GM19397 (cell line): ENCODE measurements at regions not wholly inside any gene's neighbourhood (a gene's known extent, or its start where the extent isn't known, plus 50 kb on each side); places are given as distances from the start of the nearest gene placed in this dataset.

Experiments
- ATAC-seq: cut with Tn5 transposase; IDR thresholded peaks from one replicate; pipeline ENCODE4 v1.9.1; 2021; ENCODE audit warnings: mild to moderate bottlenecking, moderate library complexity; ENCODE audit not compliant: unreplicated experiment

DNA sequence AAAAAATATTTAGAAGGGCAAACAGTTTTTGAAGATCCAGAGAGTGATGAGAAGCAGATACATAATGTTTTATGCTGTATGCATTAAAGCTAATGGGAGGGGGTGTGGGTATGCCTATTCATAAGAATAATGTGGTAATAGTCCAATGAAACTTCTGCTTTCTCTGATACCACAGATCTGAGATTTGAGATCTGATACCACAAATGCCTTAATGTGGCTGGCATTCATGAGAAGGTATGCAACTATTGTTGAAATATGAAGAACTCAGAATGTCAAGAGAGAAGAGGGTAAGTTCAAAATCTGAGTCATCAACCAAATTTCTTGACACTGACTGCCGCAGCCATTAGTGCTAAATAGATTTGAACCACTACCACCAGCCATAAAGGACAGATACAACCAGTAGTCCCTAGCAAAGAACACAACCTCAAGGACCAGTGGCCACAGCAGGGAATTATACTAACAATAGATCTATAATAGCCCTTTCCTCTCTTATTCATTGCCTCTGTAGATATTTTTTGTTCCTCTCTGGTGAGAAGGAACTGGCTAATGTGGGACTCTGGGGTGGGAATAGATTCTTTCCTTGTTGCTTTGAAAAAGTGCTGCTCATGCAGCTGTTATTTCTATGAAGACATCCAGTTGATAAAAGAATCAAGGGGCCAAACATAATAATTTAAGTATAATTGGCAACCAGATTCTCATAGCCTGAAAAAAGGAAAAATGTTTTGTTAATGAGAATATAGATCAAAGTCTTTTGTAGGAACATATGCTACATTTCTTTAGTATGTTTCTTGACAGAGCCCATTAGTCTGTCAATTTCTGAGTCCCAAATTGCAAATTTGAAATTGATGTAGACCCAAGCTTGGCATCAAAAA is 256.5 kb upstream of the ZNF608 start:
- no peak for ATAC-seq

DNA sequence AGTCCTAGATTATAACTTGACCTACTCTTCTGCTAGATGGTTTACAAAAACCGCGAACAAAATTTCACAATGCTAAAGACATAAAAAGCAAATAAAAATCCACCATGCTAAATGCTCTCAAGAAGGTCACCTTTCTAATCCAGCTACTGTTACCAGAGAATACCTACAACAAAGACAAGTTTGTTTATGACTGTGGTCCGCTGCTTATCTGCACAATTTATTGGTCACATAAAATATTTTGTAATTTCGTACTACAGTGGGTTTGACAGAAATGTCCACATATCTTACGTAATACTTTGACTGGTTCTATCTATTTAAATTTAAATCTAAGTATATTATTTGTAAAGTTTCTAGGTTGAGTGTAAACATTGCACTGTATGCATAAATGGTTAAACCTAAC is 257.6 kb upstream of the ZNF608 start:
- no peak for ATAC-seq

GRCh38 chr5:125005266-125005665 is 258.8 kb upstream of the ZNF608 start:
- ATAC-seq: no peak

DNA sequence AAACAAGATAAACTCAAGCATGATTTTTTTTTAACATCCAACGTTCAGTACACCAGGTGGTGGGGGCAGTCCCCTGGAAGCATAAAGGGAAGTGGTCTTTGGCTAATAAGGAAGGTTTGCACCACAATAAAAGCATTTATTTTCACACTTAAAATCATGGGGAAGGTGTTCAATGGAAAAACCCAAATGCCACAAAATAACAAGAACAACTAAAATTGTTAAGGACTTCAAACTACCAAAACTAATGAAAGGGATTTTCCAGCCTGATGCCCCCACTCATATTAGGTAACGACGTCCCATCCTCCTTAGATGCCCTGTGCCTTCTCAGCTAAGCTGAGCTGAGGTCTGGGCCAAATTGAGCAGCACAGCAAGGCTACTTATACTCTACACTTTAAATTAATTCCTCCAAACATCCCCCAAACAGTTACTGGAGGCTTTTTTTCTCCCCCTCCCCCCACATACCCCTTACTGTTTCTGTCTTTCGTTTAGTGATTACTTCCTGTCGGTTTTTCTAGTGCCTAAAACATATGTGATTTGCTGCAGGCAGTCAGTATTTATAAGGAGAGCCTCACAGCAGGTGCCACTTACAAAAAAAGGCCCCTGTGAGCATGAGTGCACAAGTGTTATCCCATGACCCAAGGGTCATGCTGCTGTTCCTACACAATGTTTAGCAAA is 259.7 kb upstream of the ZNF608 start:
- peak; percentile 64 for ATAC-seq

DNA sequence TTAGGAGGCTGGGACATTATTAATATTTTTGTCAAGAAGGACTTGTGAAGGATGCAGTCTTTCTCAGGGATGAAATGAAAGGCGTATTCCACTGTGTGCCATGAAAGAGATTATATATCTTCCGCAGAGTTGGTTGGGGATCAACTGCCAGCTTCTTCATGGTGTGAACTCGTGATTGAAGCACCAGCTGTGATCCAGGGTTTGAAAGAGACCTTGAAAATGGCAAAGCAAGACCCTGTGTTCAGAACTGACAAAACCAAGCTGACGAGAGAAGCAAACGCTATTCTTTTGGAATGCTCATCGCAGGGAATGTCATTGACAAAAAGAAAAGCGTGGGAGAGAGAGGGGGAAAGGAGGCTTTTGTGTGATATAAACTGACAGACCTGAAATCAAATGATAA is 263.9 kb upstream of the ZNF608 start:
- no peak for ATAC-seq

GRCh38 chr5:125011014-125011413 is 264.6 kb upstream of the ZNF608 start:
- ATAC-seq: peak; percentile 46

- peak; percentile 5 for ATAC-seq
Measured at GRCh38 chr5:125011419-125011818, 265.0 kb upstream of the ZNF608 start.

- no peak for ATAC-seq
Measured at GRCh38 chr5:125011947-125012346, 265.5 kb upstream of the ZNF608 start.

- no peak for ATAC-seq
Measured at GRCh38 chr5:125012727-125013451, 266.4 kb upstream of the ZNF608 start.

DNA sequence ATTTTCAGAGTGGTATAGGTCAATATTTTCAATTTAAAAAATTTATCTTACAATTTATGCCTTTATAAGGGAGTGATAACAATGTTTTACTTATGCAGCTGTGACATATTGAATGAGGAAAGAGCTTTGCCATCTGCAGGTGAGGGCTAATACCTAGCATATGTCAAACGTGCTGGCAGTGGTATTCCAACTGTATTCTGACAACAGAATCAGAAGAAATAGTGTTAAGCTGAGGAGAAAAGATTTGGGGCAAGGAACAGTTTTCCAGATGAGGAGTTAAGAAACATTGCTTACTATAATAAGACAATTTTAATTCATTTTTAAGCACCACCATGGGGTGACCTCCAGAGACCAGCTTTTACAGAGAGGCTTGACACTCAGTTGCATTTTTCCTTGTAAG is 267.8 kb upstream of the ZNF608 start:
- ATAC-seq: no peak

- no peak for ATAC-seq
Measured at GRCh38 chr5:125017796-125018195, 271.4 kb upstream of the ZNF608 start.

GRCh38 chr5:125023673-125024072 is 277.2 kb upstream of the ZNF608 start:
- ATAC-seq: no peak

GRCh38 chr5:125026867-125027731 is 280.7 kb upstream of the ZNF608 start:
- no peak for ATAC-seq

DNA sequence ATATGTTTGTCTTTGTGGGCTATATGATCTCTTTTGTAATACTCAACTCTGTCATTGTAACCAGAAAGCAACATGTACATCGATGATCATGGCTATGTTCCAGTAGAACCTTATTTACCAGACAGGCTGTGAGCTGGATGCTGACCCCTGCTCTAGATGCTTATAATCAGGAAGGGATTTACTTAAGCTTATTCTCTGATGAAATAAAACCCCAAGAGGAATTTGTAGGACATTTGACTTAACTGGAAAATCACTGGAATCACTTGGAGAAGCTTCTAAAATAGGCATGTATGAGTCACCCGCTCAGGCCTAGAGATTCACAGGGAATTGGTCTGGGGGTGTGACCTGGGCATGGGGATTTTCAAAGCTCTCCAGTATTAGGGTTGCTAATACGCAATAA is 285.8 kb upstream of the ZNF608 start:
- ATAC-seq: no peak

GRCh38 chr5:125033602-125034001 is 287.2 kb upstream of the ZNF608 start:
- ATAC-seq: no peak

DNA sequence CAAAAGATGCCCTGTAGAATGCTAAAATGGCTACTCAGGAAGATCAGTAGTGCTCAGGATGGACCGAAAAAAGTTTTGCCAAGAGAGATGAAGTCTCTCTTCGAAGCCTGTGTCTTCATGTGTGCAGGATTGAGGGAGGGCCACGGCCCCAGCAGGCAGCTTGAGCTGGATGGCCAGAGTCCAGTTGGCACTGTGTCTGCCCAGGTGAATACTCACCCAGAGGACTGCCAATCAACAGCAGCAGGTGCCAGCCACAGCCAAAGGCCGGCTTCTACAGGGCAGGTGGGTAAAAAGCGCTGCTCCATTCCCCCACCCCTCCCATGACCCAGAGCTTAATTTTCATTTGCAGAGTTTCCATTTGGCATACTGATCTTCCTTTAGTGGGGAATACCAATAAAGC is 287.9 kb upstream of the ZNF608 start:
- no peak for ATAC-seq

DNA sequence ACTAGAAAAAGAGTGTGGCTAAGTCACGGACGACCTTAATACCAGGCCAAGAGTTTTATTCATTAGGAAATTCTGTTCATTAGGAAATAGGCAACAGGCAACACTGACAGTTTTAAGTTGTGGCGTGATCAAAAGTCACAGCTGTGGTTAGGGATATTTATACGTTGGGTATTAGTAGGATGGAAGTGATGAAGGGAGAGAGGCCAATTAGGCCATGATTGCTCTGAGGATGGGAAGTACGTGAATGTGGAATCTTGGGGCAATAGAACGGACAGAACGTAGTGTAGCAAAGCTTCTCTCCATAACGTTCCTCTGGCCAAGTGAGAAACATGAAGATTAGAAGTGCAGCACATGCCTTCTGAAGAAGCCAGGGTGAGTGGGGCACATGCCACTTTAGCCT is 290.1 kb upstream of the ZNF608 start:
- ATAC-seq: no peak

- ATAC-seq: no peak
Measured at GRCh38 chr5:125037020-125037419, 290.6 kb upstream of the ZNF608 start.

DNA sequence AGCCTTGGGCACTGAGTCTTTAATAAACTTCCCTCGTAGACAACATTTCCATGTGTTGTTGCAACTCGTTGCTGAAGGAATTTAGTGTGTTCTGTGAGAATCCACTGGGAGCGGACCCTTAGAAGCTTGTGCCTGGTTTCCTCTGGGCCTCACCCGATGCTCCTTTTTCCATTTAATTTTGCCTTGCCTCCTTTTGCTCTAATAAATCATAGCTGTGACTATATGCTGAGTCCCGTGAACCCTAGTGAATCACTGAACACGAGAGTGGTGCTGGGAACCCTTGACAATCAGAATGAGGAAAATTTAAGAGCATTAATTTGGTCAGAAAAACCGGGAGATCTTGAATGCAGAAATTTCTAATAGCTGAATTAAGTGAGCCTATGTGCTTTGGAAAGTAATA is 291.1 kb upstream of the ZNF608 start:
- no peak for ATAC-seq

GRCh38 chr5:125038477-125038876 is 292.0 kb upstream of the ZNF608 start:
- ATAC-seq: no peak

GRCh38 chr5:125041798-125042197 is 295.4 kb upstream of the ZNF608 start:
- ATAC-seq: no peak
